Trophoblast cell (in vitro differentiated cells and primary cell): ENCODE measurements at regions not wholly inside any gene's neighbourhood (a gene's known extent, or its start where the extent isn't known, plus 50 kb on each side); places are given as distances from the start of the nearest gene placed in this dataset.
"Not testable (repeated sequence)": the region's sequence is repeated elsewhere in the genome, so short reads cannot be mapped to it uniquely, and the experiment has no call there.

Experiments
- DNase-seq, 2 donors: peaks; one replicate each; pipeline ENCODE4 v3.0.0-alpha.2; 2016
- H2AFZ ChIP-seq: 2 replicates; pipeline ENCODE4 v1.6.1; 2013; ENCODE audit warnings: low read length, moderate library complexity, mild to moderate bottlenecking; ENCODE audit not compliant: insufficient read depth, poor library complexity
- H2AK5ac ChIP-seq: 2 replicates; pipeline ENCODE4 v1.6.1; 2013; ENCODE audit warnings: mild to moderate bottlenecking, low read length
- H2BK120ac ChIP-seq: 2 replicates; pipeline ENCODE4 v1.6.1; 2013; ENCODE audit warnings: low read length, mild to moderate bottlenecking, moderate library complexity; ENCODE audit not compliant: insufficient read depth, poor library complexity
- H2BK12ac ChIP-seq: 2 replicates; pipeline ENCODE4 v1.6.1; 2013; ENCODE audit warnings: mild to moderate bottlenecking, low read length, moderate library complexity
- H2BK5ac ChIP-seq: 2 replicates; pipeline ENCODE4 v1.6.1; 2013; ENCODE audit warnings: low read length, low read depth, moderate library complexity, mild to moderate bottlenecking; ENCODE audit not compliant: poor library complexity
- H3K14ac ChIP-seq: 2 replicates; pipeline ENCODE4 v1.6.1; 2013; ENCODE audit warnings: mild to moderate bottlenecking, low read length
- H3K18ac ChIP-seq: 2 replicates; pipeline ENCODE4 v1.6.1; 2013; ENCODE audit warnings: mild to moderate bottlenecking, low read length
- H3K23ac ChIP-seq: 2 replicates; pipeline ENCODE4 v1.6.1; 2013; ENCODE audit warnings: low read length
- H3K27ac ChIP-seq: 2 replicates; pipeline ENCODE4 v1.5.1; 2013; ENCODE audit warnings: low read depth, mild to moderate bottlenecking, inconsistent platforms, low read length, moderate library complexity
- H3K27me3 ChIP-seq: 2 replicates; pipeline ENCODE4 v1.6.1; 2013; ENCODE audit warnings: inconsistent platforms, mild to moderate bottlenecking, low read length, moderate library complexity; ENCODE audit not compliant: insufficient read depth
- H3K36me3 ChIP-seq, 2 experiments: 1 replicate in 1 of 2; 2 replicates in 1 of 2; pipeline ENCODE4 v1.6.1; 2013; ENCODE audit warnings: low read length in 2 of 2, mild to moderate bottlenecking in 2 of 2, moderate library complexity in 1 of 2; ENCODE audit not compliant: insufficient read depth in 2 of 2, control insufficient read depth in 1 of 2
- H3K4ac ChIP-seq: 2 replicates; pipeline ENCODE4 v1.6.1; 2013; ENCODE audit warnings: low read depth, mild to moderate bottlenecking, low read length, moderate library complexity
- H3K4me1 ChIP-seq, 2 experiments: 1 replicate in 1 of 2; 2 replicates in 1 of 2; pipeline ENCODE4 v1.6.1; 2013; ENCODE audit warnings: low read length in 2 of 2, mild to moderate bottlenecking in 2 of 2, moderate library complexity in 1 of 2; ENCODE audit not compliant: insufficient read depth in 2 of 2, control insufficient read depth in 1 of 2
- H3K4me2 ChIP-seq: 2 replicates; pipeline ENCODE4 v1.6.1; 2013; ENCODE audit warnings: inconsistent platforms, mild to moderate bottlenecking, low read length, moderate library complexity
- H3K4me3 ChIP-seq: 2 replicates; pipeline ENCODE4 v1.5.1; 2013; ENCODE audit warnings: mild to moderate bottlenecking, low read depth, low read length, inconsistent platforms
- H3K79me1 ChIP-seq: one replicate; pipeline ENCODE4 v1.6.1; 2013; ENCODE audit warnings: low read length
- H3K79me2 ChIP-seq: 2 replicates; pipeline ENCODE4 v1.6.1; 2013; ENCODE audit warnings: low read length, mild to moderate bottlenecking; ENCODE audit not compliant: control insufficient read depth, insufficient read depth, poor library complexity
- H3K9ac ChIP-seq: 2 replicates; pipeline ENCODE4 v1.6.1; 2013; ENCODE audit warnings: mild to moderate bottlenecking, low read length
- H3K9me3 ChIP-seq: 2 replicates; pipeline ENCODE4 v1.6.1; 2013; ENCODE audit warnings: low read depth, mild to moderate bottlenecking, control low read depth, inconsistent platforms, low read length; ENCODE audit not compliant: insufficient read depth
- H4K12ac ChIP-seq: 2 replicates; pipeline ENCODE4 v1.6.1; 2013; ENCODE audit warnings: low read depth, mild to moderate bottlenecking, low read length, moderate library complexity
- H4K8ac ChIP-seq: 2 replicates; pipeline ENCODE4 v1.6.1; 2013; ENCODE audit warnings: low read depth, mild to moderate bottlenecking, low read length, moderate library complexity
- H4K91ac ChIP-seq: one replicate; pipeline ENCODE4 v1.6.1; 2013; ENCODE audit warnings: low read depth, mild to moderate bottlenecking, low read length, moderate library complexity
- WGBS: extraction: QIAGEN DNeasy Blood & Tissue Kit; methylation state at CpG from one replicate; pipeline ENCODE4 v1.1.7; 2013; ENCODE audit warnings: missing lambda C conversion rate; ENCODE audit not compliant: insufficient read length, insufficient coverage; ENCODE audit errors: extremely low coverage; 5-methylcytosine and 5-hydroxymethylcytosine counted together

- Histone ChIP-seq H3K79me1 (no peaks in the 10 kb centered on the region), H3K36me3 (no peaks in the 10 kb centered on the region), H3K4me2 (no peak overlapping the region), H3K27me3 (no peaks in the 10 kb centered on the region), H3K27ac (no peak overlapping the region), H3K9me3 (peaks cover 2% of the 10 kb centered on the region), H3K23ac (no peak overlapping the region), H2BK5ac (no peak overlapping the region), H3K4me3 (no peak overlapping the region), H2BK120ac (no peak overlapping the region), H4K8ac (no peak overlapping the region), H3K4me1 (no peaks in the 10 kb centered on the region), H4K12ac (no peak overlapping the region), H3K18ac (no peak overlapping the region), H3K9ac (no peak overlapping the region), H2BK12ac (no peak overlapping the region), H2AK5ac (no peak overlapping the region), H4K91ac (no peak overlapping the region), H3K4ac (no peak overlapping the region), H3K14ac (no peak overlapping the region), H3K79me2 (no peaks in the 10 kb centered on the region), H2AFZ (no peak overlapping the region)
- no CpG with 5 or more reads among the region's 1 CpG for WGBS
- no peak for DNase-seq
Measured at GRCh38 chr9:25048098-25048724, 502.5 kb upstream of the IZUMO3 start.

- H2BK5ac ChIP-seq, H3K4ac ChIP-seq, H3K4me3 ChIP-seq, H3K79me2 ChIP-seq, H4K91ac ChIP-seq, H2AFZ ChIP-seq, H3K79me1 ChIP-seq, H3K23ac ChIP-seq, H3K18ac ChIP-seq, H3K9ac ChIP-seq, H4K8ac ChIP-seq, H2AK5ac ChIP-seq, H3K4me2 ChIP-seq, H2BK12ac ChIP-seq, H3K4me1 ChIP-seq, H3K36me3 ChIP-seq, H2BK120ac ChIP-seq, H3K14ac ChIP-seq, H3K27me3 ChIP-seq, H3K9me3 ChIP-seq, H4K12ac ChIP-seq, DNase-seq, H3K27ac ChIP-seq: not testable (repeated sequence)
- WGBS, result no CpG with 5 or more reads among the region's 8 CpGs
Measured at GRCh38 chr9:25045469-25045868, 499.8 kb upstream of the IZUMO3 start.

- no peak overlapping the region for H2BK120ac ChIP-seq
- no peak overlapping the region for H2AK5ac ChIP-seq
- no peak overlapping the region for H3K4me3 ChIP-seq
- H2BK5ac ChIP-seq, result no peak overlapping the region
- H3K4ac ChIP-seq, result no peak overlapping the region
- no peaks in the 10 kb centered on the region for H3K79me1 ChIP-seq
- no peaks in the 10 kb centered on the region for H3K79me2 ChIP-seq
- no peak overlapping the region for H3K14ac ChIP-seq
- no CpG with 5 or more reads among the region's 2 CpGs for WGBS
- no peaks in the 10 kb centered on the region for H3K36me3 ChIP-seq
- H3K9me3 ChIP-seq, result no peaks in the 10 kb centered on the region
- DNase-seq, result no peak
- H3K4me1 ChIP-seq, result no peaks in the 10 kb centered on the region
- no peak overlapping the region for H4K91ac ChIP-seq
- H3K27ac ChIP-seq, result no peak overlapping the region
- H4K12ac ChIP-seq, result no peak overlapping the region
- H3K27me3 ChIP-seq, result no peaks in the 10 kb centered on the region
- no peak overlapping the region for H4K8ac ChIP-seq
- no peak overlapping the region for H3K9ac ChIP-seq
- H3K23ac ChIP-seq, result no peak overlapping the region
- H3K18ac ChIP-seq, result no peak overlapping the region
- no peak overlapping the region for H3K4me2 ChIP-seq
- H2BK12ac ChIP-seq, result no peak overlapping the region
- H2AFZ ChIP-seq, result no peak overlapping the region
Measured at GRCh38 chr9:25029743-25030142, 484.0 kb upstream of the IZUMO3 start.

- H4K91ac ChIP-seq, result no peak overlapping the region
- H3K14ac ChIP-seq, result no peak overlapping the region
- no peaks in the 10 kb centered on the region for H3K36me3 ChIP-seq
- H4K12ac ChIP-seq, result no peak overlapping the region
- H2BK12ac ChIP-seq, result no peak overlapping the region
- H2BK5ac ChIP-seq, result no peak overlapping the region
- H3K27me3 ChIP-seq, result no peaks in the 10 kb centered on the region
- no peak overlapping the region for H2AFZ ChIP-seq
- H2BK120ac ChIP-seq, result no peak overlapping the region
- no peak overlapping the region for H2AK5ac ChIP-seq
- H3K4me3 ChIP-seq, result no peak overlapping the region
- H3K9me3 ChIP-seq, result no peaks in the 10 kb centered on the region
- H3K4me1 ChIP-seq, result no peaks in the 10 kb centered on the region
- no peak for DNase-seq
- no peak overlapping the region for H3K9ac ChIP-seq
- no peak overlapping the region for H3K4me2 ChIP-seq
- H3K27ac ChIP-seq, result no peak overlapping the region
- no peak overlapping the region for H3K18ac ChIP-seq
- H3K79me1 ChIP-seq, result no peaks in the 10 kb centered on the region
- no CpG with 5 or more reads among the region's 9 CpGs for WGBS
- no peak overlapping the region for H3K23ac ChIP-seq
- no peak overlapping the region for H4K8ac ChIP-seq
- H3K4ac ChIP-seq, result no peak overlapping the region
- H3K79me2 ChIP-seq, result no peaks in the 10 kb centered on the region
Measured at GRCh38 chr9:25025686-25026085, 480.0 kb upstream of the IZUMO3 start.
